ENCODE measurements at regions not wholly inside any gene's neighbourhood (a gene's known extent, or its start where the extent isn't known, plus 50 kb on each side); places are given as distances from the start of the nearest gene placed in this dataset.

DNA sequence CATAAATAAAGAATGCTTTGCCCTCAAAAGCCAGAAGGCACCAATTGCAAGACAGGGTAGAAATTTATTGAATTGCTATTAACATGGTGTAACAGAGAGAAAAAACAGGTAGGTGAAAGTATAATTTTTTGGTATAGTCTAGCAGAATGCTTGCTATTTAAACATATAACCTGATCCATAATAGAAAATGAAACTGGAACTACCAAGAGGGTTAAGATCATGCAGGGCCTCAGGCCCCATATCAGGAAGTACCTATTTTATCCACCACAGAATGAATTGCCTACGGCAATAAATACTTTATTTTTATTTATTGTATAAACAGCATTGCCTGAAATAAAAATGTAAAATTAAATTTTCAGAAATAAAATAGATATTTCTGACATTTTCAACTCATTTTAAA lies 159.5 kb downstream of the PRR20E start:
- no CpG with 5 or more reads among the region's 1 CpG for WGBS, 2 experiments (ENCODE audit: insufficient coverage in 1 of 2, insufficient read length in 1 of 2)
- no peak overlapping the region for H3K27ac Mint-ChIP-seq
- no peaks in the 10 kb centered on the region for H3K36me3 Mint-ChIP-seq (ENCODE audit: low read depth)
- Histone ChIP-seq H3K27me3 (ENCODE audit: control insufficient read depth, insufficient read depth, low read length, poor library complexity, severe bottlenecking) (no peaks in the 10 kb centered on the region), H3K36me3 (ENCODE audit: control insufficient read depth, insufficient read depth, low read length) (no peaks in the 10 kb centered on the region), H3K9ac (ENCODE audit: extremely low read depth, low read length, poor library complexity, severe bottlenecking) (no peak overlapping the region), H3K4me1 (ENCODE audit: control insufficient read depth, insufficient read depth, low read length) (no peaks in the 10 kb centered on the region), H3K9me3 (ENCODE audit: control insufficient read depth, low read length) (no peaks in the 10 kb centered on the region), H3K27ac (ENCODE audit: low read depth, low read length) (no peak overlapping the region), H3K4me3 (ENCODE audit: low read length) (no peak overlapping the region)
- DNase-seq: no peak
- TF ChIP-seq, protein P1, sequence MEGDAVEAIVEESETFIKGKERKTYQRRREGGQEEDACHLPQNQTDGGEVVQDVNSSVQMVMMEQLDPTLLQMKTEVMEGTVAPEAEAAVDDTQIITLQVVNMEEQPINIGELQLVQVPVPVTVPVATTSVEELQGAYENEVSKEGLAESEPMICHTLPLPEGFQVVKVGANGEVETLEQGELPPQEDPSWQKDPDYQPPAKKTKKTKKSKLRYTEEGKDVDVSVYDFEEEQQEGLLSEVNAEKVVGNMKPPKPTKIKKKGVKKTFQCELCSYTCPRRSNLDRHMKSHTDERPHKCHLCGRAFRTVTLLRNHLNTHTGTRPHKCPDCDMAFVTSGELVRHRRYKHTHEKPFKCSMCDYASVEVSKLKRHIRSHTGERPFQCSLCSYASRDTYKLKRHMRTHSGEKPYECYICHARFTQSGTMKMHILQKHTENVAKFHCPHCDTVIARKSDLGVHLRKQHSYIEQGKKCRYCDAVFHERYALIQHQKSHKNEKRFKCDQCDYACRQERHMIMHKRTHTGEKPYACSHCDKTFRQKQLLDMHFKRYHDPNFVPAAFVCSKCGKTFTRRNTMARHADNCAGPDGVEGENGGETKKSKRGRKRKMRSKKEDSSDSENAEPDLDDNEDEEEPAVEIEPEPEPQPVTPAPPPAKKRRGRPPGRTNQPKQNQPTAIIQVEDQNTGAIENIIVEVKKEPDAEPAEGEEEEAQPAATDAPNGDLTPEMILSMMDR (conservative IDR thresholded peaks at IDR 0.05): no peak
- H3K4me3 Mint-ChIP-seq: no peak overlapping the region
- H3K27me3 Mint-ChIP-seq (ENCODE audit: insufficient read depth): no peaks in the 10 kb centered on the region
- H3K4me1 Mint-ChIP-seq: no peaks in the 10 kb centered on the region
- H3K9me3 Mint-ChIP-seq: no peaks in the 10 kb centered on the region

DNA sequence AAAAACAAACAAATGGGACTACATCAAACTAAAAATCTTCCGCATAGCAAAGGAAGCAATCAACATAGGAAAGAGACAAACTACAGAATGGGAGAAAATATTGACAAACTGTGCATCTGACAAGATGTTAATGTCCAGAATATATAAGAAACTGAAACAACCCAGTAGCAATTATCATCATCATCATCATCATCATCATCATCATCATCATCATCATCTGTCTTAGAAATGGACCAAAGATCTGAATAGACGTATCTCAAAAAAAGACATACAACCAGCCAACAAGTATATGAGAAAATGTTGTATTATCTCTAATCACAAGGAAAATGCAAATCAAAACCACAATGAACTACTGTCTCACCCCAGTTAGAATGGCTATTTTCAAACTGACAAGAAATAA lies 173.9 kb downstream of the PRR20E start:
- H3K4me3 Mint-ChIP-seq: no peak overlapping the region
- H3K9ac ChIP-seq (ENCODE audit: extremely low read depth, low read length, poor library complexity, severe bottlenecking): no peak overlapping the region
- no peak overlapping the region for H3K27ac Mint-ChIP-seq
- no peaks in the 10 kb centered on the region for H3K9me3 Mint-ChIP-seq
- H3K9me3 ChIP-seq (ENCODE audit: control insufficient read depth, low read length): no peaks in the 10 kb centered on the region
- DNase-seq: no peak
- H3K27ac ChIP-seq (ENCODE audit: low read depth, low read length): no peak overlapping the region
- no peaks in the 10 kb centered on the region for H3K36me3 ChIP-seq (ENCODE audit: control insufficient read depth, insufficient read depth, low read length)
- no peaks in the 10 kb centered on the region for H3K36me3 Mint-ChIP-seq (ENCODE audit: low read depth)
- WGBS, 2 experiments (ENCODE audit: insufficient coverage in 1 of 2, insufficient read length in 1 of 2): 100% methylated on average over 2 of the region's 2 CpGs; no CpG with 5 or more reads in 1 of the 2 experiments
- no peaks in the 10 kb centered on the region for H3K27me3 Mint-ChIP-seq (ENCODE audit: insufficient read depth)
- H3K4me1 Mint-ChIP-seq: no peaks in the 10 kb centered on the region
- TF ChIP-seq, protein P1 (conservative IDR thresholded peaks at IDR 0.05): no peak
- H3K4me1 ChIP-seq (ENCODE audit: control insufficient read depth, insufficient read depth, low read length): no peaks in the 10 kb centered on the region
- H3K4me3 ChIP-seq (ENCODE audit: low read length): no peak overlapping the region
- H3K27me3 ChIP-seq (ENCODE audit: control insufficient read depth, insufficient read depth, low read length, poor library complexity, severe bottlenecking): no peaks in the 10 kb centered on the region

DNA sequence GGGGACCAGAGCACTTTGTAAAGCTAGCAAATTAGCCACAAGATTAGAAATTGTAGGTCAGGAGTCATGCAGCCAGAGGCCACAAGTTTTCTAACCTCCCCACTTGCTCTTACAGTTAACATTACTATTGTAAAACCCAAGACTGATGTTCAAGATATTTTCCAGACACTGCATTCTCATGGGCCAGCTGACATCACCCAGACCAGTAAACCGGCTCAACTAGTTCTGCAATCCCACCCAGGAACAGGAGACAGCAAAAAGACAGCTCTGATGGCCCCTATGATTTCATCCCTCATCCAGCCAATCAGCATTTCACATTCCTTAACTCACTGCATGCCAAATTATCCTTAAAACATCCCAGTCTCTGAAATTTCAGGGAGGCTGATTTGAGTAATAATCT lies 178.5 kb downstream of the PRR20E start:
- Mint-ChIP-seq H3K9me3 (no peaks in the 10 kb centered on the region), H3K27ac (no peak overlapping the region), H3K4me3 (no peak overlapping the region), H3K4me1 (no peaks in the 10 kb centered on the region), H3K36me3 (ENCODE audit: low read depth) (no peaks in the 10 kb centered on the region), H3K27me3 (ENCODE audit: insufficient read depth) (no peaks in the 10 kb centered on the region)
- Histone ChIP-seq H3K4me1 (ENCODE audit: control insufficient read depth, insufficient read depth, low read length) (no peaks in the 10 kb centered on the region), H3K4me3 (ENCODE audit: low read length) (no peak overlapping the region), H3K9ac (ENCODE audit: extremely low read depth, low read length, poor library complexity, severe bottlenecking) (no peak overlapping the region), H3K27me3 (ENCODE audit: control insufficient read depth, insufficient read depth, low read length, poor library complexity, severe bottlenecking) (no peaks in the 10 kb centered on the region), H3K9me3 (ENCODE audit: control insufficient read depth, low read length) (no peaks in the 10 kb centered on the region), H3K27ac (ENCODE audit: low read depth, low read length) (no peak overlapping the region), H3K36me3 (ENCODE audit: control insufficient read depth, insufficient read depth, low read length) (no peaks in the 10 kb centered on the region)
- 90% methylated on average over 1 of the region's 1 CpG; no CpG with 5 or more reads in 1 of the 2 experiments for WGBS, 2 experiments (ENCODE audit: insufficient coverage in 1 of 2, insufficient read length in 1 of 2)
- no peak for DNase-seq
- TF ChIP-seq, protein P1 (conservative IDR thresholded peaks at IDR 0.05): no peak

All from endodermal cell (in vitro differentiated cells).